ENCODE measurements at regions not wholly inside any gene's neighbourhood (a gene's known extent, or its start where the extent isn't known, plus 50 kb on each side); places are given as distances from the start of the nearest gene placed in this dataset.
A peak's percentile ranks its signal among the peaks of the same experiment; 100 is the strongest.

GRCh38 chr1:30358500-30358899 lies 364.9 kb downstream of the MATN1 start:
- H3K9ac ChIP-seq (ENCODE audit: insufficient read depth, low read depth, low read length), result no peak overlapping the region
- TF ChIP-seq ZNF484 (CRISPR knock-in tag; IDR thresholded peaks at IDR 0.05; ENCODE audit: borderline replicate concordance, low read depth) (no peak), HOMEZ (CRISPR knock-in tag; IDR thresholded peaks at IDR 0.05; ENCODE audit: low read depth) (no peak), ZNF713 (CRISPR knock-in tag; IDR thresholded peaks at IDR 0.05) (no peak), BCL3 (CRISPR knock-in tag; IDR thresholded peaks at IDR 0.05) (no peak), ZNF652 (CRISPR knock-in tag; IDR thresholded peaks at IDR 0.05; ENCODE audit: borderline replicate concordance, low read depth) (peak; percentile 82), SP2 (CRISPR knock-in tag; IDR thresholded peaks at IDR 0.05) (no peak)
- H3K79me2 ChIP-seq (ENCODE audit: insufficient read depth, low read length), result no peaks in the 10 kb centered on the region
- no peak overlapping the region for H2AFZ ChIP-seq (ENCODE audit: low read length)
- no peaks in the 10 kb centered on the region for H3K4me1 ChIP-seq (ENCODE audit: insufficient read depth, low read length)
- in situ Hi-C loops (cut with HindIII; ENCODE audit: extremely low pct_ligation_motif_present, low pct_unique_long_range_greater_than_20kb), result no loop called here
- ChIA-PET POLR2A (no interaction called here), CTCF (ENCODE audit: low intra/inter-chr PET ratio, low total read pairs) (no interaction called here)
- BruUV-seq (replicated peaks), result no TSS peak
- H3K27me3 ChIP-seq (ENCODE audit: control insufficient read depth in 1 of 2, insufficient read depth in 2 of 2, low read length in 2 of 2), result peaks cover 0 to 2% of the 10 kb centered on the region in 2 experiments; a peak in 1 of 5 replicates
- no peaks in the 10 kb centered on the region for H3K9me3 ChIP-seq (ENCODE audit: low read length)
- no peak for DNase-seq (ENCODE audit: low spot score)
- no peak for ATAC-seq
- intact Hi-C loops (cut with micrococcal nuclease; ENCODE audit: unreplicated experiment), result no loop called here
- H3K27ac ChIP-seq (ENCODE audit: extremely low read length, insufficient read depth, low read length), result no peak overlapping the region
- no peaks in the 10 kb centered on the region for H3K36me3 ChIP-seq (replicated peaks in 1 of 2; ENCODE audit: control insufficient read depth in 1 of 2, insufficient read depth in 2 of 2, low read length in 2 of 2)
- 0% methylated on average over 3 of the region's 3 CpGs for WGBS (ENCODE audit: low lambda C conversion rate)
- H3K4me2 ChIP-seq (ENCODE audit: low read depth, low read length), result no peak overlapping the region
- H3K4me3 ChIP-seq (replicated peaks in 1 of 3; ENCODE audit: insufficient read depth in 1 of 3, low read depth in 2 of 3, low read length in 3 of 3), result no peak overlapping the region
- no peaks in the 10 kb centered on the region for H4K20me1 ChIP-seq (ENCODE audit: insufficient read depth, low read length)
- no peak for FAIRE-seq

- 19% methylated on average over 6 of the region's 6 CpGs for WGBS (ENCODE audit: low lambda C conversion rate)
- Histone ChIP-seq H3K9me3 (ENCODE audit: low read length) (no peaks in the 10 kb centered on the region), H3K9ac (ENCODE audit: insufficient read depth, low read depth, low read length) (no peak overlapping the region), H2AFZ (ENCODE audit: low read length) (no peak overlapping the region), H3K4me2 (ENCODE audit: low read depth, low read length) (no peak overlapping the region), H3K79me2 (ENCODE audit: insufficient read depth, low read length) (no peaks in the 10 kb centered on the region), H3K27me3 (ENCODE audit: control insufficient read depth in 1 of 2, insufficient read depth in 2 of 2, low read length in 2 of 2) (peaks cover 0 to 2% of the 10 kb centered on the region in 2 experiments; a peak in 1 of 5 replicates), H4K20me1 (ENCODE audit: insufficient read depth, low read length) (no peaks in the 10 kb centered on the region), H3K36me3 (replicated peaks in 1 of 2; ENCODE audit: control insufficient read depth in 1 of 2, insufficient read depth in 2 of 2, low read length in 2 of 2) (no peaks in the 10 kb centered on the region), H3K4me3 (replicated peaks in 1 of 3; ENCODE audit: insufficient read depth in 1 of 3, low read depth in 2 of 3, low read length in 3 of 3) (no peak overlapping the region), H3K27ac (ENCODE audit: extremely low read length, insufficient read depth, low read length) (no peak overlapping the region), H3K4me1 (ENCODE audit: insufficient read depth, low read length) (no peaks in the 10 kb centered on the region)
- DNase-seq (ENCODE audit: low spot score) (no peak), ATAC-seq (no peak), FAIRE-seq (no peak)
- BruUV-seq (replicated peaks), result no TSS peak
- no peak for TF ChIP-seq ZNF605 (CRISPR knock-in tag; IDR thresholded peaks at IDR 0.05)
- TF ChIP-seq ZNF7 (CRISPR knock-in tag; IDR thresholded peaks at IDR 0.05), result no peak
- ChIA-PET POLR2A (no interaction called here), CTCF (ENCODE audit: low intra/inter-chr PET ratio, low total read pairs) (no interaction called here)
- in situ Hi-C loops (cut with HindIII; ENCODE audit: extremely low pct_ligation_motif_present, low pct_unique_long_range_greater_than_20kb) (no loop called here), intact Hi-C loops (cut with micrococcal nuclease; ENCODE audit: unreplicated experiment) (no loop called here)
Measured at GRCh38 chr1:30356839-30357238, 366.5 kb downstream of the MATN1 start.
